ENCODE measurements at regions not wholly inside any gene's neighbourhood (a gene's known extent, or its start where the extent isn't known, plus 50 kb on each side); places are given as distances from the start of the nearest gene placed in this dataset.

DNA sequence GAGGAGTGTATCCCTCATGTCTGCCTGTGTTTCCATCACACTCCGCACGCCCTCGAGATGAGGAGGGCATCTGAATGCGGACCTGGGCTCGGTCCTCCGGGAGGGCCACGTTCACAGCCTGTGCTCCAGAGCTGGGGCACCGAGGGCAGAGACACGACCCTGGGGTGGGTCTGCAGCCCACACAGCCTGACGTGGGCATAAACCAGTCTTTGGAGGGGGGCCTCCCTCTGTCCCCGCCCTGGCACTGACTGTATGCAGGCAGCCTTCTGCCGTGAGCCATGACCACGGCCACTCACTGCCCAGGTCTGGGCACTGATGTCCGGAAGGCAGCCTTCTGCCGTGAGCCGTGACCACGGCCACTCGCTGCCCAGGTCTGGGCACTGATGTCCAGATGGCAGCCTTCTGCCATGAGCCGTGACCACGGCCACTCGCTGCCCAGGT, 1425.1 kb downstream of the BRD1 start:
- TF ChIP-seq POLR2A (IDR thresholded peaks at IDR 0.05) = no peak
- TF ChIP-seq, protein P1, sequence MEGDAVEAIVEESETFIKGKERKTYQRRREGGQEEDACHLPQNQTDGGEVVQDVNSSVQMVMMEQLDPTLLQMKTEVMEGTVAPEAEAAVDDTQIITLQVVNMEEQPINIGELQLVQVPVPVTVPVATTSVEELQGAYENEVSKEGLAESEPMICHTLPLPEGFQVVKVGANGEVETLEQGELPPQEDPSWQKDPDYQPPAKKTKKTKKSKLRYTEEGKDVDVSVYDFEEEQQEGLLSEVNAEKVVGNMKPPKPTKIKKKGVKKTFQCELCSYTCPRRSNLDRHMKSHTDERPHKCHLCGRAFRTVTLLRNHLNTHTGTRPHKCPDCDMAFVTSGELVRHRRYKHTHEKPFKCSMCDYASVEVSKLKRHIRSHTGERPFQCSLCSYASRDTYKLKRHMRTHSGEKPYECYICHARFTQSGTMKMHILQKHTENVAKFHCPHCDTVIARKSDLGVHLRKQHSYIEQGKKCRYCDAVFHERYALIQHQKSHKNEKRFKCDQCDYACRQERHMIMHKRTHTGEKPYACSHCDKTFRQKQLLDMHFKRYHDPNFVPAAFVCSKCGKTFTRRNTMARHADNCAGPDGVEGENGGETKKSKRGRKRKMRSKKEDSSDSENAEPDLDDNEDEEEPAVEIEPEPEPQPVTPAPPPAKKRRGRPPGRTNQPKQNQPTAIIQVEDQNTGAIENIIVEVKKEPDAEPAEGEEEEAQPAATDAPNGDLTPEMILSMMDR (IDR thresholded peaks at IDR 0.05) = no peak

All from heart left ventricle (tissue), 13 donors.